ENCODE measurements at regions not wholly inside any gene's neighbourhood (a gene's known extent, or its start where the extent isn't known, plus 50 kb on each side); places are given as distances from the start of the nearest gene placed in this dataset.
"Not testable (repeated sequence)": the region's sequence is repeated elsewhere in the genome, so short reads cannot be mapped to it uniquely, and the experiment has no call there.

DNA sequence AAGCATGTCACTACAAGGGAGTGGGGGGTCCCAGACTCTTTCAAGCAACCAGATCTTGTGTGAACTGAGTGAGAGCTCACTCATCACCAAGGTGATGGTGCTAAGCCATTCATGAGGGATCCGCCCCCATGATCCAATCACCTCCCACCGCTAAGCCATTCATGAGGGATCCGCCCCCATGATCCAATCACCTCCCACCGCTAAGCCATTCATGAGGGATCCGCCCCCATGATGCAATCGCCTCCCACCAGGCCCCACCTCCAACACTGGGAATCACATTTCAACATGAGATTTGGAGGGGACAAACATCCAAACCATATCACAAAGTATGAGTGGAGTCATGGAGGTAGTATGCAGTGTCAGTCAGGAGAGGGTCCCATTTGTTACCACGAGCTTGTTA, 64.8 kb upstream of the PROKR2 start:
- not testable (repeated sequence) for DNase-seq

- DNase-seq = no peak
Measured at GRCh38 chr20:5377484-5377883, 60.7 kb upstream of the PROKR2 start.

- DNase-seq = no peak
Measured at GRCh38 chr20:5376228-5376627, 59.5 kb upstream of the PROKR2 start.

DNA sequence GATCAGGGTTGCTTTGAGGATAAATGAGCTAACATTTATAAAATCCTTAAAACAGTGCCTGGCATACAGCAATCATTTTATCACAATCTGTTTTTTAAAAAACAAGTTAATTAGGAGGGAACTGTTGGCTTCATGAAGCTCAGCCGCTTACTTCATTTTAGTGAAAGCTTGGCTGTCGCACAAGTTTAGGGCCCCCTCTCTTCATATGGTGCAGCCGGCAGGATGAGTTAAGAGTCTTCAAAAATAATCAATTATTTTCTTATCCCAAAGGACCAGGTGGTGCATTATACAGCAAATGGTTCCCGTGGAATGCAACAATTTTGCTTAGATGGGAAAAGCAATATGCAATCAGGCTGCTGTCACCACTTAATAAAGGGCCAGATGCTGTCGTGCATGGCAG, 57.4 kb upstream of the PROKR2 start:
- DNase-seq = no peak

GRCh38 chr20:5372371-5372770, 55.6 kb upstream of the PROKR2 start:
- DNase-seq = no peak

- no peak for DNase-seq
Measured at GRCh38 chr20:5369629-5370028, 52.9 kb upstream of the PROKR2 start.
